ENCODE measurements at regions not wholly inside any gene's neighbourhood (a gene's known extent, or its start where the extent isn't known, plus 50 kb on each side); places are given as distances from the start of the nearest gene placed in this dataset.

DNA sequence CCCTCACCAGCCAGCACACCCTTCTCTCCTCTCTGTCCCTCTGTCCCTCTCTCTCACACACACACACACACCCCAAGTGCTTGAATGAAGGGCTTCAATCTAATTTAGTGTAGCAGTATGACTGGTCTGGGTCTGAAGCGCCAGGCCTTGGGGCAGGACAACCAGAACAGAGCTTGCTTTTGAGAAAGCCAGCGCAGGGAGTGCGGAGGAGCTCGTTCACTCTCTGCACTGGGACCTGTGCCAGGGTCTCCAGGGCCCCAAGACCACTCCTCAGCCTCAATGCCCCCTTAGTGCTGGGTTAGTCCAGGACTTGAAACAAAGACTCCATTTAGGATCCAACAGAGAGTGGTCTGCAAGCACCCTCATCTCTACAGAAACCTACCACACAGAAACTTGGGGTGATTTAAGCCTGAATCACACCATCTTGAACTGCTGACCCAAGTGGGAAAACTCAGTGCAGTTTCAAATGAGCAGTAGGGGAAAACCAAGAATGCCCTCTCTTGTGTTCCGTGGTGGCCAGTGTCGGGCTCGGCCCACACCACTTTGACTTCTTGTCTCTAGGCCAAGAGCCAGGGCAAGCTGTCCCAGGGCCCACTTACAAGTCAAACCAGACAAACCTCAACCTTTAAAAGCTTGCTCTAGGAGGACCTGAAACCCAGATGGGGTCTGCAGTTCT lies 66.6 kb upstream of the WIPF1 start:
- H3K36me3 ChIP-seq (ENCODE audit: control insufficient read depth, insufficient read depth, low read length), result 0 out of 2 replicates have a peak, but pooled peaks cover 1% of the 10 kb centered on the region
- no peak for DNase-seq (ENCODE audit: low read depth)
- TF ChIP-seq CTCF (IDR thresholded peaks at IDR 0.05; ENCODE audit: insufficient read depth, low read depth, low read length), result no peak
- ChIA-PET CTCF (interaction anchor here (1.0 to 2.5 kb wide), 3 partner anchors 14 to 50 kb away, joined by 3 to 12 read pairs (median 3); no protein-coding TSS in a partner anchor), POLR2A (interaction anchor here (0.6 to 0.7 kb wide), 2 partner anchors 11 to 19 kb away, joined by 4 read pairs; no protein-coding TSS in a partner anchor)
- H3K27me3 ChIP-seq (ENCODE audit: control insufficient read depth, insufficient read depth, low read length), result no peaks in the 10 kb centered on the region
- H3K4me3 ChIP-seq (ENCODE audit: low read depth, low read length), result no peak overlapping the region

DNA sequence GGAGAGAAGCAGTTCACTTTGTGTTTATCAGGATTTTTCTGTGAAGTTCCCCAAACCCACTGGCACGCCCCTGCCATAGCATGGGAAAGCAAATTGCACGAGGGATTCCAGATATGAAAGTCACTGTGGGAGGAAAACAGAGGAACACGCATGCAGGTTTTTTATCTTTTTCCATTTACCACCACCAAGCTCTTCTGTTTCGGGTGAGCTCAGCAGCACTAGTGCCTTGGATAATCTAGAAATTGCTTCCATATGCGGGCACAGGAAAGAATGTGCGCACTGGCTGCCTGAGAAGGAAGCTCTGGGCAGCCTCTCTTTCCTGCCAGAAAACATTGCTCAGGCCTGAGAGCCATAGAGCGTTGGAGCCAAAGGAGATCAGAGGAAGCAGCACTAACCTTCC lies 65.9 kb upstream of the WIPF1 start:
- 0 out of 2 replicates have a peak, but pooled peaks cover 1% of the 10 kb centered on the region for H3K36me3 ChIP-seq (ENCODE audit: control insufficient read depth, insufficient read depth, low read length)
- no peak overlapping the region for H3K4me3 ChIP-seq (ENCODE audit: low read depth, low read length)
- TF ChIP-seq CTCF (IDR thresholded peaks at IDR 0.05; ENCODE audit: insufficient read depth, low read depth, low read length), result no peak
- POLR2A ChIA-PET, result interaction anchor here (0.6 to 0.7 kb wide), 2 partner anchors 10 to 20 kb away, joined by 4 read pairs; no protein-coding TSS in a partner anchor
- no peaks in the 10 kb centered on the region for H3K27me3 ChIP-seq (ENCODE audit: control insufficient read depth, insufficient read depth, low read length)
- CTCF ChIA-PET, result interaction anchor here (0.8 to 2.5 kb wide), 4 partner anchors 13 to 85 kb away, joined by 3 to 12 read pairs (median 4); no protein-coding TSS in a partner anchor
- DNase-seq (ENCODE audit: low read depth), result peak; percentile 88

DNA sequence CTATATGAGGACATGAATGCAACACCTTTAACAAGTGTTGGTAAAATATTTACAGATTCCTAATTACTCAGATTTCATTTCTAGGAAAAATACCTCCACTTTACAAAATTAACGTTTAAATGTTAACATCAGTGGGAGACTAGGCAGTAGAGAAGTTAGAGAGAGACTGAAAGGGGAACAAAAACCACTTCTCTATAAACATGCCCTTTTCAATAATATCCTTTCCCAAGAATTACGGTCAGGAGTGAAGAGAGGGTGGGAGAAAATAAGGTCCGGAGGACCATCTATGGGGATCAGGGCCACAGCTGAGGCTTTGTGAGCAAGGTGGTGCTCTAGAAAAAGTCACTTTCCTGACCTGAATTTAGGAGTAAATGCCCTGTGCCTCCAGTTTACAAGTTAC lies 65.3 kb upstream of the WIPF1 start:
- POLR2A ChIA-PET, result no interaction called here
- 0 out of 2 replicates have a peak, but pooled peaks cover 1% of the 10 kb centered on the region for H3K36me3 ChIP-seq (ENCODE audit: control insufficient read depth, insufficient read depth, low read length)
- DNase-seq (ENCODE audit: low read depth), result no peak
- CTCF ChIA-PET, result interaction anchor here (0.8 to 2.5 kb wide), 3 partner anchors 25 to 85 kb away, joined by 3 to 12 read pairs (median 5); no protein-coding TSS in a partner anchor
- no peaks in the 10 kb centered on the region for H3K27me3 ChIP-seq (ENCODE audit: control insufficient read depth, insufficient read depth, low read length)
- TF ChIP-seq CTCF (IDR thresholded peaks at IDR 0.05; ENCODE audit: insufficient read depth, low read depth, low read length), result no peak
- no peak overlapping the region for H3K4me3 ChIP-seq (ENCODE audit: low read depth, low read length)

GRCh38 chr2:174662459-174662858 lies 64.9 kb upstream of the WIPF1 start:
- DNase-seq (ENCODE audit: low read depth), result peak; percentile 68
- Histone ChIP-seq H3K27me3 (ENCODE audit: control insufficient read depth, insufficient read depth, low read length) (no peaks in the 10 kb centered on the region), H3K36me3 (ENCODE audit: control insufficient read depth, insufficient read depth, low read length) (0 out of 2 replicates have a peak, but pooled peaks cover 1% of the 10 kb centered on the region), H3K4me3 (ENCODE audit: low read depth, low read length) (no peak overlapping the region)
- ChIA-PET POLR2A (no interaction called here), CTCF (interaction anchor here (1.7 to 2.5 kb wide), 2 partner anchors 25 to 37 kb away, joined by 5 to 12 read pairs; no protein-coding TSS in a partner anchor)
- TF ChIP-seq CTCF (IDR thresholded peaks at IDR 0.05; ENCODE audit: insufficient read depth, low read depth, low read length), result no peak

- DNase-seq (ENCODE audit: low read depth), result no peak
- CTCF ChIA-PET, result no interaction called here
- Histone ChIP-seq H3K4me3 (ENCODE audit: low read depth, low read length) (no peak overlapping the region), H3K36me3 (ENCODE audit: control insufficient read depth, insufficient read depth, low read length) (0 out of 2 replicates have a peak, but pooled peaks cover 1% of the 10 kb centered on the region), H3K27me3 (ENCODE audit: control insufficient read depth, insufficient read depth, low read length) (no peaks in the 10 kb centered on the region)
- TF ChIP-seq CTCF (IDR thresholded peaks at IDR 0.05; ENCODE audit: insufficient read depth, low read depth, low read length), result no peak
- POLR2A ChIA-PET, result no interaction called here
Measured at GRCh38 chr2:174660984-174661675, 63.5 kb upstream of the WIPF1 start.

Data from BJ (cell line).